Kidney (tissue), 13 donors: ENCODE measurements at regions not wholly inside any gene's neighbourhood (a gene's known extent, or its start where the extent isn't known, plus 50 kb on each side); places are given as distances from the start of the nearest gene placed in this dataset.

Experiments used
- DNase-seq, 5 donors: peaks; one replicate each; pipeline ENCODE4 v3.0.0-alpha.2; 2013 to 2020
- FAIRE-seq: peaks from 2 replicates; lab custom pipeline; 2012; peaks lifted over from hg19 to GRCh38; lab: Jason Lieb, UNC
- H3K27ac ChIP-seq, 2 donors: one replicate each; pipeline ENCODE4 v1.7.0; 2013; ENCODE audit warnings: low read depth in 2 of 2, low read length in 2 of 2, inconsistent platforms in 1 of 2
- H3K27me3 ChIP-seq: one replicate; pipeline ENCODE4 v1.7.1; 2013; ENCODE audit warnings: low read length, inconsistent platforms; ENCODE audit not compliant: control insufficient read depth, insufficient read depth
- H3K36me3 ChIP-seq, 3 donors: one replicate each; pipeline versions ENCODE4 v1.7.0 to v1.7.1; 2013; ENCODE audit warnings: low read length in 3 of 3, control low read depth in 1 of 3, inconsistent platforms in 1 of 3; ENCODE audit not compliant: insufficient read depth in 3 of 3, control insufficient read depth in 2 of 3
- H3K4me1 ChIP-seq, 3 donors: one replicate each; pipeline versions ENCODE4 v1.7.0 to v1.7.1; 2013; ENCODE audit warnings: low read length in 3 of 3, inconsistent platforms in 1 of 3, low read depth in 1 of 3; ENCODE audit not compliant: control insufficient read depth in 2 of 3, insufficient read depth in 2 of 3
- H3K4me3 ChIP-seq, 3 donors: one replicate each; pipeline versions ENCODE4 v1.7.0 to v1.8.1; 2013; ENCODE audit warnings: low read length in 3 of 3, control low read depth in 1 of 3, inconsistent platforms in 1 of 3
- H3K9ac ChIP-seq, 3 donors: one replicate each; pipeline versions ENCODE4 v1.7.0 to v1.7.1; 2013; ENCODE audit warnings: low read length in 3 of 3, control low read depth in 1 of 3, inconsistent platforms in 1 of 3
- H3K9me3 ChIP-seq, 3 donors: one replicate each; pipeline versions ENCODE4 v1.7.0 to v1.7.1; 2013; ENCODE audit warnings: low read length in 3 of 3, control low read depth in 1 of 3, inconsistent platforms in 1 of 3; ENCODE audit not compliant: control insufficient read depth in 2 of 3, insufficient read depth in 1 of 3
- CTCF ChIP-seq: IDR thresholded peaks from 3 replicates; pipeline ENCODE4 v1.5.1; 2012; ENCODE audit warnings: mild to moderate bottlenecking, moderate library complexity, borderline replicate concordance; ENCODE audit not compliant: insufficient read depth; ENCODE audit errors: extremely low read depth
- intact Hi-C: fragments of 100-400 bp; cut with DNase I; formaldehyde crosslinking; loops from one replicate; pipeline ENCODE4 v1.11.1; 2022
- donor health status: control.
- donor health status: control.
- donor health status: control.
- donor health status: control.
- donor health status: control.
- donor health status: DM: yes; HTN: yes; CAD: no.
- donor health status: Normal renal cell carcinoma (clear cell type).

- intact Hi-C loops = no loop called here
- FAIRE-seq (no peak), DNase-seq (peak in 1 of 5 donors; percentile 21)
- Histone ChIP-seq H3K4me3 (no peak overlapping the region), H3K27me3 (no peaks in the 10 kb centered on the region), H3K9me3 (no peaks in the 10 kb centered on the region), H3K4me1 (no peaks in the 10 kb centered on the region), H3K9ac (no peak overlapping the region), H3K27ac (no peak overlapping the region), H3K36me3 (no peaks in the 10 kb centered on the region)
- TF ChIP-seq CTCF = no peak
Measured at GRCh38 chr5:65078331-65078730, 309.6 kb downstream of the CWC27 start.

GRCh38 chr5:65081071-65081470 lies 312.3 kb downstream of the CWC27 start:
- Histone ChIP-seq H3K27me3 (no peaks in the 10 kb centered on the region), H3K36me3 (no peaks in the 10 kb centered on the region), H3K4me3 (no peak overlapping the region), H3K9me3 (no peaks in the 10 kb centered on the region), H3K27ac (no peak overlapping the region), H3K4me1 (no peaks in the 10 kb centered on the region), H3K9ac (no peak overlapping the region)
- intact Hi-C loops = no loop called here
- no peak for DNase-seq
- no peak for TF ChIP-seq CTCF
- no peak for FAIRE-seq

- no peaks in the 10 kb centered on the region for H3K4me1 ChIP-seq
- no peak overlapping the region for H3K27ac ChIP-seq
- DNase-seq = no peak
- H3K36me3 ChIP-seq = no peaks in the 10 kb centered on the region
- FAIRE-seq = no peak
- H3K9me3 ChIP-seq = no peaks in the 10 kb centered on the region
- TF ChIP-seq CTCF = no peak
- no peak overlapping the region for H3K9ac ChIP-seq
- no peaks in the 10 kb centered on the region for H3K27me3 ChIP-seq
- intact Hi-C loops = no loop called here
- H3K4me3 ChIP-seq = no peak overlapping the region
Measured at GRCh38 chr5:65084795-65085515, 316.2 kb downstream of the CWC27 start.

GRCh38 chr5:65085516-65085850 lies 316.8 kb downstream of the CWC27 start:
- no peak for TF ChIP-seq CTCF
- no peak for DNase-seq
- Histone ChIP-seq H3K9ac (no peak overlapping the region), H3K4me3 (no peak overlapping the region), H3K27me3 (no peaks in the 10 kb centered on the region), H3K27ac (no peak overlapping the region), H3K9me3 (no peaks in the 10 kb centered on the region), H3K36me3 (no peaks in the 10 kb centered on the region), H3K4me1 (no peaks in the 10 kb centered on the region)
- FAIRE-seq = no peak
- intact Hi-C loops = no loop called here
